ENCODE measurements at regions not wholly inside any gene's neighbourhood (a gene's known extent, or its start where the extent isn't known, plus 50 kb on each side); places are given as distances from the start of the nearest gene placed in this dataset.

DNA sequence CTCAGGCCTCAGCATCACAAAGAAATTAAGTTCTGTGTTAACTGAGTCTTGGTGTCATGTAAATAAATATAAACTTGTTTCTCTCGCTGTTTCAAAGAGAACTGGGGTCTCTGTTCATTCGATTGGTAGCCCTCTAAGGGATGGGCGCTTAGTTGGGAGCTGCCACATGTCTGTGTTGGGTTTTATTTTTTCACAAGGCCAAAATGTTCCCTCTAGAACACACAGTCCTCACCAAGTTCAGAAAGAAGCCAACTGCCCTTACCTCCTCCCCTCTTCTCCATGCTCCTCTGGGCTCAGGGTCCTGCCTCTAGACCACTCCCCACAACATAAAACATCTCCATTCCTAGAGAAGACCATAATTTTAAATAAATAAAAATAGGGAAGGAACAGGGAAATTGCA is 490.9 kb downstream of the TNS1 start:
- 0 out of 2 replicates have a peak, but pooled peaks cover 3% of the 10 kb centered on the region for H3K4me1 ChIP-seq (ENCODE audit: insufficient read depth)
- no peaks in the 10 kb centered on the region for H3K9me2 ChIP-seq (ENCODE audit: insufficient read depth)
- H3K27ac Mint-ChIP-seq = no peak overlapping the region
- H3K79me2 ChIP-seq (replicated peaks; ENCODE audit: insufficient read depth) = no peaks in the 10 kb centered on the region
- H3K9me3 Mint-ChIP-seq = no peaks in the 10 kb centered on the region; the same call in 2 of the 3 replicates
- no peaks in the 10 kb centered on the region for H3K27me3 ChIP-seq (ENCODE audit: insufficient read depth)
- no peaks in the 10 kb centered on the region for H3K36me3 Mint-ChIP-seq (ENCODE audit: low read depth)
- H3K27me3 Mint-ChIP-seq (ENCODE audit: insufficient read depth, low read depth, poor library complexity) = peaks cover 3% of the 10 kb centered on the region
- H3K4me1 Mint-ChIP-seq = peaks cover 9% of the 10 kb centered on the region; the same call in 2 of the 3 replicates
- H3K4me3 ChIP-seq = no peak overlapping the region
- ATAC-seq (no peak), DNase-seq (ENCODE audit: low spot score) (no peak)
- TF ChIP-seq NANOG (IDR thresholded peaks at IDR 0.05; ENCODE audit: borderline replicate concordance) (no peak), ZNF114 (CRISPR knock-in tag; IDR thresholded peaks at IDR 0.05) (no peak), POLR2AphosphoS5 (IDR thresholded peaks at IDR 0.05; ENCODE audit: low read depth) (no peak), ETS1 (IDR thresholded peaks at IDR 0.05) (no peak), EZH2 (IDR thresholded peaks at IDR 0.05; ENCODE audit: low read depth, unreplicated experiment) (no peak), CREB1 (CRISPR knock-in tag; IDR thresholded peaks at IDR 0.05; ENCODE audit: low read depth) (no peak), EZH2phosphoT487 (IDR thresholded peaks at IDR 0.05; ENCODE audit: unreplicated experiment) (no peak), ZNF331 (CRISPR knock-in tag; IDR thresholded peaks at IDR 0.05; ENCODE audit: low read depth) (no peak), JUNB (IDR thresholded peaks at IDR 0.05; ENCODE audit: unreplicated experiment) (no peak), STAT1 (IDR thresholded peaks at IDR 0.05; ENCODE audit: unreplicated experiment) (no peak)
- TF ChIP-seq, protein P1, sequence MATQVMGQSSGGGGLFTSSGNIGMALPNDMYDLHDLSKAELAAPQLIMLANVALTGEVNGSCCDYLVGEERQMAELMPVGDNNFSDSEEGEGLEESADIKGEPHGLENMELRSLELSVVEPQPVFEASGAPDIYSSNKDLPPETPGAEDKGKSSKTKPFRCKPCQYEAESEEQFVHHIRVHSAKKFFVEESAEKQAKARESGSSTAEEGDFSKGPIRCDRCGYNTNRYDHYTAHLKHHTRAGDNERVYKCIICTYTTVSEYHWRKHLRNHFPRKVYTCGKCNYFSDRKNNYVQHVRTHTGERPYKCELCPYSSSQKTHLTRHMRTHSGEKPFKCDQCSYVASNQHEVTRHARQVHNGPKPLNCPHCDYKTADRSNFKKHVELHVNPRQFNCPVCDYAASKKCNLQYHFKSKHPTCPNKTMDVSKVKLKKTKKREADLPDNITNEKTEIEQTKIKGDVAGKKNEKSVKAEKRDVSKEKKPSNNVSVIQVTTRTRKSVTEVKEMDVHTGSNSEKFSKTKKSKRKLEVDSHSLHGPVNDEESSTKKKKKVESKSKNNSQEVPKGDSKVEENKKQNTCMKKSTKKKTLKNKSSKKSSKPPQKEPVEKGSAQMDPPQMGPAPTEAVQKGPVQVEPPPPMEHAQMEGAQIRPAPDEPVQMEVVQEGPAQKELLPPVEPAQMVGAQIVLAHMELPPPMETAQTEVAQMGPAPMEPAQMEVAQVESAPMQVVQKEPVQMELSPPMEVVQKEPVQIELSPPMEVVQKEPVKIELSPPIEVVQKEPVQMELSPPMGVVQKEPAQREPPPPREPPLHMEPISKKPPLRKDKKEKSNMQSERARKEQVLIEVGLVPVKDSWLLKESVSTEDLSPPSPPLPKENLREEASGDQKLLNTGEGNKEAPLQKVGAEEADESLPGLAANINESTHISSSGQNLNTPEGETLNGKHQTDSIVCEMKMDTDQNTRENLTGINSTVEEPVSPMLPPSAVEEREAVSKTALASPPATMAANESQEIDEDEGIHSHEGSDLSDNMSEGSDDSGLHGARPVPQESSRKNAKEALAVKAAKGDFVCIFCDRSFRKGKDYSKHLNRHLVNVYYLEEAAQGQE (IDR thresholded peaks at IDR 0.05; ENCODE audit: unreplicated experiment) = no peak
- TF ChIP-seq, protein P2, sequence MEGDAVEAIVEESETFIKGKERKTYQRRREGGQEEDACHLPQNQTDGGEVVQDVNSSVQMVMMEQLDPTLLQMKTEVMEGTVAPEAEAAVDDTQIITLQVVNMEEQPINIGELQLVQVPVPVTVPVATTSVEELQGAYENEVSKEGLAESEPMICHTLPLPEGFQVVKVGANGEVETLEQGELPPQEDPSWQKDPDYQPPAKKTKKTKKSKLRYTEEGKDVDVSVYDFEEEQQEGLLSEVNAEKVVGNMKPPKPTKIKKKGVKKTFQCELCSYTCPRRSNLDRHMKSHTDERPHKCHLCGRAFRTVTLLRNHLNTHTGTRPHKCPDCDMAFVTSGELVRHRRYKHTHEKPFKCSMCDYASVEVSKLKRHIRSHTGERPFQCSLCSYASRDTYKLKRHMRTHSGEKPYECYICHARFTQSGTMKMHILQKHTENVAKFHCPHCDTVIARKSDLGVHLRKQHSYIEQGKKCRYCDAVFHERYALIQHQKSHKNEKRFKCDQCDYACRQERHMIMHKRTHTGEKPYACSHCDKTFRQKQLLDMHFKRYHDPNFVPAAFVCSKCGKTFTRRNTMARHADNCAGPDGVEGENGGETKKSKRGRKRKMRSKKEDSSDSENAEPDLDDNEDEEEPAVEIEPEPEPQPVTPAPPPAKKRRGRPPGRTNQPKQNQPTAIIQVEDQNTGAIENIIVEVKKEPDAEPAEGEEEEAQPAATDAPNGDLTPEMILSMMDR (conservative IDR thresholded peaks at IDR 0.05; ENCODE audit: low read depth in 2 of 2) = no peak
- TF ChIP-seq, protein P3, sequence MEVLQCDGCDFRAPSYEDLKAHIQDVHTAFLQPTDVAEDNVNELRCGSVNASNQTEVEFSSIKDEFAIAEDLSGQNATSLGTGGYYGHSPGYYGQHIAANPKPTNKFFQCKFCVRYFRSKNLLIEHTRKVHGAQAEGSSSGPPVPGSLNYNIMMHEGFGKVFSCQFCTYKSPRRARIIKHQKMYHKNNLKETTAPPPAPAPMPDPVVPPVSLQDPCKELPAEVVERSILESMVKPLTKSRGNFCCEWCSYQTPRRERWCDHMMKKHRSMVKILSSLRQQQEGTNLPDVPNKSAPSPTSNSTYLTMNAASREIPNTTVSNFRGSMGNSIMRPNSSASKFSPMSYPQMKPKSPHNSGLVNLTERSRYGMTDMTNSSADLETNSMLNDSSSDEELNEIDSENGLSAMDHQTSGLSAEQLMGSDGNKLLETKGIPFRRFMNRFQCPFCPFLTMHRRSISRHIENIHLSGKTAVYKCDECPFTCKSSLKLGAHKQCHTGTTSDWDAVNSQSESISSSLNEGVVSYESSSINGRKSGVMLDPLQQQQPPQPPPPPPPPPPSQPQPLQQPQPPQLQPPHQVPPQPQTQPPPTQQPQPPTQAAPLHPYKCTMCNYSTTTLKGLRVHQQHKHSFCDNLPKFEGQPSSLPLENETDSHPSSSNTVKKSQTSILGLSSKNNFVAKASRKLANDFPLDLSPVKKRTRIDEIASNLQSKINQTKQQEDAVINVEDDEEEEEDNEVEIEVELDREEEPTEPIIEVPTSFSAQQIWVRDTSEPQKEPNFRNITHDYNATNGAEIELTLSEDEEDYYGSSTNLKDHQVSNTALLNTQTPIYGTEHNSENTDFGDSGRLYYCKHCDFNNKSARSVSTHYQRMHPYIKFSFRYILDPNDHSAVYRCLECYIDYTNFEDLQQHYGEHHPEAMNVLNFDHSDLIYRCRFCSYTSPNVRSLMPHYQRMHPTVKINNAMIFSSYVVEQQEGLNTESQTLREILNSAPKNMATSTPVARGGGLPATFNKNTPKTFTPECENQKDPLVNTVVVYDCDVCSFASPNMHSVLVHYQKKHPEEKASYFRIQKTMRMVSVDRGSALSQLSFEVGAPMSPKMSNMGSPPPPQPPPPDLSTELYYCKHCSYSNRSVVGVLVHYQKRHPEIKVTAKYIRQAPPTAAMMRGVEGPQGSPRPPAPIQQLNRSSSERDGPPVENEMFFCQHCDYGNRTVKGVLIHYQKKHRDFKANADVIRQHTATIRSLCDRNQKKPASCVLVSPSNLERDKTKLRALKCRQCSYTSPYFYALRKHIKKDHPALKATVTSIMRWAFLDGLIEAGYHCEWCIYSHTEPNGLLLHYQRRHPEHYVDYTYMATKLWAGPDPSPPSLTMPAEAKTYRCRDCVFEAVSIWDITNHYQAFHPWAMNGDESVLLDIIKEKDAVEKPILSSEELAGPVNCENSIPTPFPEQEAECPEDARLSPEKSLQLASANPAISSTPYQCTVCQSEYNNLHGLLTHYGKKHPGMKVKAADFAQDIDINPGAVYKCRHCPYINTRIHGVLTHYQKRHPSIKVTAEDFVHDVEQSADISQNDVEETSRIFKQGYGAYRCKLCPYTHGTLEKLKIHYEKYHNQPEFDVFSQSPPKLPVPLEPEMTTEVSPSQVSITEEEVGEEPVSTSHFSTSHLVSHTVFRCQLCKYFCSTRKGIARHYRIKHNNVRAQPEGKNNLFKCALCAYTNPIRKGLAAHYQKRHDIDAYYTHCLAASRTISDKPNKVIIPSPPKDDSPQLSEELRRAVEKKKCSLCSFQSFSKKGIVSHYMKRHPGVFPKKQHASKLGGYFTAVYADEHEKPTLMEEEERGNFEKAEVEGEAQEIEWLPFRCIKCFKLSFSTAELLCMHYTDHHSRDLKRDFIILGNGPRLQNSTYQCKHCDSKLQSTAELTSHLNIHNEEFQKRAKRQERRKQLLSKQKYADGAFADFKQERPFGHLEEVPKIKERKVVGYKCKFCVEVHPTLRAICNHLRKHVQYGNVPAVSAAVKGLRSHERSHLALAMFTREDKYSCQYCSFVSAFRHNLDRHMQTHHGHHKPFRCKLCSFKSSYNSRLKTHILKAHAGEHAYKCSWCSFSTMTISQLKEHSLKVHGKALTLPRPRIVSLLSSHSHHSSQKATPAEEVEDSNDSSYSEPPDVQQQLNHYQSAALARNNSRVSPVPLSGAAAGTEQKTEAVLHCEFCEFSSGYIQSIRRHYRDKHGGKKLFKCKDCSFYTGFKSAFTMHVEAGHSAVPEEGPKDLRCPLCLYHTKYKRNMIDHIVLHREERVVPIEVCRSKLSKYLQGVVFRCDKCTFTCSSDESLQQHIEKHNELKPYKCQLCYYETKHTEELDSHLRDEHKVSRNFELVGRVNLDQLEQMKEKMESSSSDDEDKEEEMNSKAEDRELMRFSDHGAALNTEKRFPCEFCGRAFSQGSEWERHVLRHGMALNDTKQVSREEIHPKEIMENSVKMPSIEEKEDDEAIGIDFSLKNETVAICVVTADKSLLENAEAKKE (CRISPR knock-in tag; IDR thresholded peaks at IDR 0.05) = no peak
- H3F3A ChIP-seq (replicated peaks; ENCODE audit: low read depth) = no peaks in the 10 kb centered on the region
- no peak overlapping the region for H2AFZ ChIP-seq
- no peak overlapping the region for H3K4me3 Mint-ChIP-seq
- H3K4me2 ChIP-seq = no peak overlapping the region
- no peak overlapping the region for H3K27ac ChIP-seq (ENCODE audit: low read depth)
- H3K36me3 ChIP-seq (ENCODE audit: insufficient read depth) = no peaks in the 10 kb centered on the region
- no peaks in the 10 kb centered on the region for H4K20me1 ChIP-seq (replicated peaks; ENCODE audit: insufficient read depth)
